ENCODE measurements at regions not wholly inside any gene's neighbourhood (a gene's known extent, or its start where the extent isn't known, plus 50 kb on each side); places are given as distances from the start of the nearest gene placed in this dataset.

- no peak for TF ChIP-seq CTCF (IDR thresholded peaks at IDR 0.05; ENCODE audit: low read depth, low read length)
- no peak for TF ChIP-seq MAX (IDR thresholded peaks at IDR 0.05; ENCODE audit: low read depth, low read length)
- no peak for TF ChIP-seq POLR2A (IDR thresholded peaks at IDR 0.05; ENCODE audit: extremely low read depth, insufficient read length)
These were observed 412.0 kb downstream of the SLITRK1 start for GRCh38 chr13:83470133-83470797.
